ENCODE measurements at regions not wholly inside any gene's neighbourhood (a gene's known extent, or its start where the extent isn't known, plus 50 kb on each side); places are given as distances from the start of the nearest gene placed in this dataset.
A peak's percentile ranks its signal among the peaks of the same experiment; 100 is the strongest.

GRCh38 chr16:79326549-79326948 lies 274.0 kb downstream of the MAF start:
- Mint-ChIP-seq H3K4me1 (ENCODE audit: low read depth) (peaks cover 4% of the 10 kb centered on the region), H3K36me3 (ENCODE audit: insufficient read depth) (no peaks in the 10 kb centered on the region), H3K9me3 (no peaks in the 10 kb centered on the region), H3K27me3 (ENCODE audit: low read depth) (peaks cover 12% of the 10 kb centered on the region), H3K4me3 (no peak overlapping the region)
- no peak for DNase-seq
- no peak for ATAC-seq

- Mint-ChIP-seq H3K9me3 (no peaks in the 10 kb centered on the region), H3K27me3 (ENCODE audit: low read depth) (peaks cover 12% of the 10 kb centered on the region), H3K4me3 (no peak overlapping the region), H3K4me1 (ENCODE audit: low read depth) (peaks cover 4% of the 10 kb centered on the region), H3K36me3 (ENCODE audit: insufficient read depth) (no peaks in the 10 kb centered on the region)
- ATAC-seq (peak in 1 of 2 donors; percentile 43), DNase-seq (no peak)
Observed at GRCh38 chr16:79325226-79325945, 275.2 kb downstream of the MAF start.

GRCh38 chr16:79320956-79321355 lies 279.6 kb downstream of the MAF start:
- no peaks in the 10 kb centered on the region for H3K9me3 Mint-ChIP-seq
- ATAC-seq (no peak), DNase-seq (no peak)
- peaks cover 18% of the 10 kb centered on the region for H3K4me1 Mint-ChIP-seq (ENCODE audit: low read depth)
- no peaks in the 10 kb centered on the region for H3K36me3 Mint-ChIP-seq (ENCODE audit: insufficient read depth)
- peaks cover 8% of the 10 kb centered on the region for H3K27me3 Mint-ChIP-seq (ENCODE audit: low read depth)
- no peak overlapping the region for H3K4me3 Mint-ChIP-seq

GRCh38 chr16:79318143-79318899 lies 282.2 kb downstream of the MAF start:
- Mint-ChIP-seq H3K4me3 (no peak overlapping the region), H3K4me1 (ENCODE audit: low read depth) (peaks cover 22% of the 10 kb centered on the region), H3K9me3 (no peaks in the 10 kb centered on the region), H3K27me3 (ENCODE audit: low read depth) (peaks cover 8% of the 10 kb centered on the region), H3K36me3 (ENCODE audit: insufficient read depth) (no peaks in the 10 kb centered on the region)
- ATAC-seq (no peak), DNase-seq (no peak)

GRCh38 chr16:79317521-79317920 lies 283.0 kb downstream of the MAF start:
- no peak for DNase-seq
- Mint-ChIP-seq H3K4me3 (no peak overlapping the region), H3K27me3 (ENCODE audit: low read depth) (peaks cover 6% of the 10 kb centered on the region), H3K36me3 (ENCODE audit: insufficient read depth) (no peaks in the 10 kb centered on the region), H3K9me3 (no peaks in the 10 kb centered on the region), H3K4me1 (ENCODE audit: low read depth) (peaks cover 22% of the 10 kb centered on the region)
- ATAC-seq = no peak

- H3K9me3 Mint-ChIP-seq = no peaks in the 10 kb centered on the region
- ATAC-seq (no peak), DNase-seq (no peak)
- H3K36me3 Mint-ChIP-seq (ENCODE audit: insufficient read depth) = no peaks in the 10 kb centered on the region
- peaks cover 22% of the 10 kb centered on the region for H3K4me1 Mint-ChIP-seq (ENCODE audit: low read depth)
- H3K4me3 Mint-ChIP-seq = no peak overlapping the region
- H3K27me3 Mint-ChIP-seq (ENCODE audit: low read depth) = peaks cover 4% of the 10 kb centered on the region
Observed at GRCh38 chr16:79317026-79317425, 283.5 kb downstream of the MAF start.

GRCh38 chr16:79316004-79316458 lies 284.5 kb downstream of the MAF start:
- peak; percentile 90 to 92 for ATAC-seq
- Mint-ChIP-seq H3K4me3 (no peak overlapping the region), H3K36me3 (ENCODE audit: insufficient read depth) (no peaks in the 10 kb centered on the region), H3K27me3 (ENCODE audit: low read depth) (peaks cover 4% of the 10 kb centered on the region), H3K9me3 (no peaks in the 10 kb centered on the region), H3K4me1 (ENCODE audit: low read depth) (peaks cover 24% of the 10 kb centered on the region)
- DNase-seq = peak; percentile 30

GRCh38 chr16:79312502-79312901 lies 288.0 kb downstream of the MAF start:
- H3K36me3 Mint-ChIP-seq (ENCODE audit: insufficient read depth) = no peaks in the 10 kb centered on the region
- H3K9me3 Mint-ChIP-seq = no peaks in the 10 kb centered on the region
- ATAC-seq = no peak
- no peak for DNase-seq
- no peaks in the 10 kb centered on the region for H3K27me3 Mint-ChIP-seq (ENCODE audit: low read depth)
- H3K4me1 Mint-ChIP-seq (ENCODE audit: low read depth) = peaks cover 27% of the 10 kb centered on the region
- no peak overlapping the region for H3K4me3 Mint-ChIP-seq

- DNase-seq (no peak), ATAC-seq (no peak)
- Mint-ChIP-seq H3K4me3 (no peak overlapping the region), H3K4me1 (ENCODE audit: low read depth) (peaks cover 14% of the 10 kb centered on the region), H3K9me3 (no peaks in the 10 kb centered on the region), H3K27me3 (ENCODE audit: low read depth) (no peaks in the 10 kb centered on the region), H3K36me3 (ENCODE audit: insufficient read depth) (no peaks in the 10 kb centered on the region)
Observed at GRCh38 chr16:79310710-79311109, 289.8 kb downstream of the MAF start.

- DNase-seq (no peak), ATAC-seq (no peak)
- no peaks in the 10 kb centered on the region for H3K27me3 Mint-ChIP-seq (ENCODE audit: low read depth)
- no peaks in the 10 kb centered on the region for H3K36me3 Mint-ChIP-seq (ENCODE audit: insufficient read depth)
- H3K9me3 Mint-ChIP-seq = no peaks in the 10 kb centered on the region
- H3K4me1 Mint-ChIP-seq (ENCODE audit: low read depth) = peaks cover 9% of the 10 kb centered on the region
- no peak overlapping the region for H3K4me3 Mint-ChIP-seq
Observed at GRCh38 chr16:79309606-79310005, 290.9 kb downstream of the MAF start.

GRCh38 chr16:79307214-79307613 lies 293.3 kb downstream of the MAF start:
- ATAC-seq (no peak), DNase-seq (no peak)
- no peak overlapping the region for H3K4me3 Mint-ChIP-seq
- peaks cover 9% of the 10 kb centered on the region for H3K4me1 Mint-ChIP-seq (ENCODE audit: low read depth)
- H3K36me3 Mint-ChIP-seq (ENCODE audit: insufficient read depth) = no peaks in the 10 kb centered on the region
- H3K9me3 Mint-ChIP-seq = no peaks in the 10 kb centered on the region
- H3K27me3 Mint-ChIP-seq (ENCODE audit: low read depth) = no peaks in the 10 kb centered on the region

GRCh38 chr16:79305074-79305473 lies 295.5 kb downstream of the MAF start:
- Mint-ChIP-seq H3K4me1 (ENCODE audit: low read depth) (peaks cover 5% of the 10 kb centered on the region), H3K36me3 (ENCODE audit: insufficient read depth) (no peaks in the 10 kb centered on the region), H3K27me3 (ENCODE audit: low read depth) (no peaks in the 10 kb centered on the region), H3K9me3 (no peaks in the 10 kb centered on the region), H3K4me3 (no peak overlapping the region)
- DNase-seq = no peak
- no peak for ATAC-seq

- no peak for ATAC-seq
- Mint-ChIP-seq H3K9me3 (no peaks in the 10 kb centered on the region), H3K27me3 (ENCODE audit: low read depth) (no peaks in the 10 kb centered on the region), H3K4me1 (ENCODE audit: low read depth) (no peaks in the 10 kb centered on the region), H3K36me3 (ENCODE audit: insufficient read depth) (no peaks in the 10 kb centered on the region), H3K4me3 (no peak overlapping the region)
- no peak for DNase-seq
Observed at GRCh38 chr16:79303959-79304387, 296.6 kb downstream of the MAF start.

- no peaks in the 10 kb centered on the region for H3K27me3 Mint-ChIP-seq (ENCODE audit: low read depth)
- no peaks in the 10 kb centered on the region for H3K4me1 Mint-ChIP-seq (ENCODE audit: low read depth)
- no peaks in the 10 kb centered on the region for H3K36me3 Mint-ChIP-seq (ENCODE audit: insufficient read depth)
- no peaks in the 10 kb centered on the region for H3K9me3 Mint-ChIP-seq
- no peak overlapping the region for H3K4me3 Mint-ChIP-seq
- ATAC-seq (no peak), DNase-seq (no peak)
Observed at GRCh38 chr16:79303206-79303605, 297.3 kb downstream of the MAF start.

GRCh38 chr16:79302731-79303130 lies 297.8 kb downstream of the MAF start:
- no peak for ATAC-seq
- H3K9me3 Mint-ChIP-seq = no peaks in the 10 kb centered on the region
- no peak for DNase-seq
- H3K27me3 Mint-ChIP-seq (ENCODE audit: low read depth) = no peaks in the 10 kb centered on the region
- no peaks in the 10 kb centered on the region for H3K36me3 Mint-ChIP-seq (ENCODE audit: insufficient read depth)
- no peak overlapping the region for H3K4me3 Mint-ChIP-seq
- no peaks in the 10 kb centered on the region for H3K4me1 Mint-ChIP-seq (ENCODE audit: low read depth)

Measured in activated T-cell treated with anti-CD3 and anti-CD28 coated beads, Interleukin-2, amount 50 U/mL, for 4 hours (primary cell).